GM18868 (cell line): ENCODE measurements at regions not wholly inside any gene's neighbourhood (a gene's known extent, or its start where the extent isn't known, plus 50 kb on each side); places are given as distances from the start of the nearest gene placed in this dataset.
"Not testable (repeated sequence)": the region's sequence is repeated elsewhere in the genome, so short reads cannot be mapped to it uniquely, and the experiment has no call there.

Experiments
- ATAC-seq: cut with Tn5 transposase; IDR thresholded peaks from one replicate; pipeline ENCODE4 v1.9.1; 2021; ENCODE audit warnings: mild to moderate bottlenecking, moderate library complexity; ENCODE audit not compliant: unreplicated experiment

DNA sequence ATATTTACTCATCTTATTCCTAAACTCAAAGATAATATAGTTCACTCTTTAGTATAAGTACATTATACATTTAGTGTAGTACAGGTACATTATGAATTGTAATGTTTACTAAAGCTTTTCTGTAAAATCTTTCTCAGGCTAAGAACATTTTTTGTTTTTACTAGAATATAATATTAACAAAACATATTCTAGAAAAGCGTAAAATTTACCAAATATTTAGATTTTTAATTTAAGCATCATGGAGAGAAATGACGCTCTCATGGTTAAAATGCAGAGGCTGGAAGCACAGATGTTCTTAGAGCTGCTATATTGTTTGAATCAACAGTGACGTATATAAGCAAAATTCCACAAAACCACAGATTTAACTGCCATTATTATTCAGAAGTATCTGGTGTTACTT is 54.7 kb upstream of the NBPF15 start:
- ATAC-seq = not testable (repeated sequence)

DNA sequence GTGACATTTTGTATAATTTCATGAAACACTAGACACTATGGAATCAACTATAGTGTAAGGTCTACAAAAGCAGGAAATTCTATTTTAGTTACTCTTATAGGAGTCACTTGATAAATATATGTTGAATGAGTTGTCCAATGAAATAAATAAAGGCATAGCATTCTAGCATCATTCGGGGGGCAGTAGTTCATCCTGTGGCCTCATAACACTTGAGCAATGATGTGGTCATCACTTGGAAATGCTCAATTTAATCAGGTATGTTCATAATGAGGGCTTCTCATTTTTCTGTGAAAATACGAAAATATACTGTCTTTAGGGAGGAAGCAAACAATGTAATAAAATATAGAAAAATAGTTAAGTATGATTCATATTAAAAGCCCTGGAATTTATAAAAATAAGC is 55.4 kb upstream of the NBPF15 start:
- ATAC-seq = not testable (repeated sequence)

GRCh38 chr1:144518439-144518838 is 57.0 kb upstream of the NBPF15 start:
- ATAC-seq = not testable (repeated sequence)

GRCh38 chr1:144519528-144520189 is 58.2 kb upstream of the NBPF15 start:
- ATAC-seq = not testable (repeated sequence)

DNA sequence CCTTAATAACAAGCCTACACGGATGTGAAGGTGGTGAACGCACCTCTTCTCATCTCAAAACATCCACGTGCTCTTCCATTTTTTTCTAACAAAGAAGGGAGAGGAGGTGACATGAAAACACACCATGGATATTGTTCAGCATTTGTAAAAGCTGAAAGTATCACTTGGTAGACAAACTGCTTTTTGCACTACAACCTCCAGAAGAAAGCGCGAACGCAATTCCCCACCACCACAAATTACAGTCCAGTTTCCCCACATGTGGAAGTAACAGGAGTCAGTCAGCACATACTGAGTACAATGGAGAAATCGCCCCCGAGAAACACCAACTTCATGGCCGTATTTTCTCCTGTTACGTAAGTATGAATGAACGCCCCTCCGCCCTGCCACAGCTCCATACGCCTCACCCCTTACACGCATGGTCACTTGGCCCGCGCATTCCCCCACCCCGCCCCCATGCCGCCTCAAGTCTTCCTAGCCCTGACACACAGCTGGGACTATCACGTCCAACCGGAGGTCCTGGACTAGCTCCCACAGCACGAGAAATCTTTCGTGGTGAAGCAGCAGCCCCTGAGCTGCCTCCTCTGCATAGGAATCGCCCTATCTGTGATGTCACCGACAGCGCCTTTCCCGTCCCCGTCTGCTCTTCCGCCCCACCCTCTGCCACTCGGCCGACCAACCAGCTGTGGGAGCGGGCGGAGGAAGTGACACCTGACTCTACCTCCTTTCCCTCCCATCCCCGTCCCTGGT is 62.4 kb upstream of the NBPF15 start:
- peak; percentile 90 for ATAC-seq

DNA sequence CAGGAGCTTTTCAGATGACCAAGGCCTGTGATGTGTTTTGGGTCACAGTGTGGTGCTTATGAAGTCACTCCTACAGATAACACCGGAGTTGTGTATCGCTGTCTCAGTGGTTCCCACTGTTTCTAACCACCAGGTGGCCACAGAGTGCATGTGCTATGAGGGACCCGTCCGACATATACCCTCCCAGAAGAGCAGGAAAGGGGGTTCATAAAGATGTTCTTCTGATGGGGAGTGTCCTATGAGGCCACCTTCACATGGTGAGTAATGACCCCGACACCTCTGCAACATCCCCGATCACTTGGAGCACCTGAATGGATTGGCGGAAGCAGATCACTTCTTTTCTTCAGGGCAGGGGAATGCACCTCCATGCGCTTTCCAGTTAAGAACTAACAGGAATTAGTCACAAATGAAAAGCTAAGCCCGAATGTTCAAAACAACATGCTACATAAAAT is 60.5 kb upstream of the PPIAL4F start:
- peak; percentile 83 for ATAC-seq

- not testable (repeated sequence) for ATAC-seq
Measured at GRCh38 chr1:144533480-144533879, 59.2 kb upstream of the PPIAL4F start.

GRCh38 chr1:144534286-144534685 is 58.4 kb upstream of the PPIAL4F start:
- ATAC-seq = not testable (repeated sequence)

GRCh38 chr1:144536677-144537076 is 56.0 kb upstream of the PPIAL4F start:
- ATAC-seq = not testable (repeated sequence)

- not testable (repeated sequence) for ATAC-seq
Measured at GRCh38 chr1:144537234-144537633, 55.5 kb upstream of the PPIAL4F start.

DNA sequence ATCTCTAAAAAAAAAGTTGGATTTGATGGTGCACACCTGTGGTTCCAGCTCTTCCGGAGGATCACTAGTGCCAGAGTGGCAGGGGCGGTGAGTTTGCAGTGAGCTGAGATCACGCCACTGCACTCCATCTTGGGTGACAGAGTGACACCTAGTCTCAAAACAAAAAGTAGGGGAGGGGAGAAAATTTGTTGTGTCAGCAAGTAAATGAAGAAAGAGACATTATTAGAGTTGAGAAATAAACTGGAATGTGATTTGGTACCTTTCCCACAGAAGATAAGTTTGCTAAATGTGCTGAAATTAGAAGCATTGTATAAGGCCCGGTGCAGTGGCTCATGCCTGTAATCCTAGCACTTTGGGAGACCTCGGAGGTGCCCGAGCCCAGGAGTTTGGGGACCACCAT is 54.0 kb upstream of the PPIAL4F start:
- not testable (repeated sequence) for ATAC-seq

GRCh38 chr1:144539191-144539960 is 53.3 kb upstream of the PPIAL4F start:
- ATAC-seq = not testable (repeated sequence)
